ENCODE measurements at regions not wholly inside any gene's neighbourhood (a gene's known extent, or its start where the extent isn't known, plus 50 kb on each side); places are given as distances from the start of the nearest gene placed in this dataset.

GRCh38 chr1:166271151-166271538, 104.3 kb upstream of the FAM78B start:
- CTCF ChIA-PET, result no interaction called here
- H3K27me3 ChIP-seq (ENCODE audit: insufficient read depth, low read length, poor library complexity, severe bottlenecking), result no peaks in the 10 kb centered on the region
- no peaks in the 10 kb centered on the region for H3K36me3 ChIP-seq (ENCODE audit: insufficient read depth, low read length)
- DNase-seq, result no peak
- no peak overlapping the region for H3K27ac ChIP-seq (ENCODE audit: low read depth, low read length)
- peaks cover 0 to 7% (median 4%) of the 10 kb centered on the region in 5 donors for H3K9me3 Mint-ChIP-seq
- H3K9me3 ChIP-seq (ENCODE audit: low read length), result no peaks in the 10 kb centered on the region
- no peak overlapping the region for H3K4me3 ChIP-seq (ENCODE audit: low read length)
- H3K27ac Mint-ChIP-seq, result no peak overlapping the region
- H3K4me3 Mint-ChIP-seq, result no peak overlapping the region
- H3K36me3 Mint-ChIP-seq, result no peaks in the 10 kb centered on the region
- POLR2A ChIA-PET, result no interaction called here
- no peaks in the 10 kb centered on the region for H3K4me1 Mint-ChIP-seq
- H3K4me1 ChIP-seq (ENCODE audit: insufficient read depth, low read length), result no peaks in the 10 kb centered on the region
- no peaks in the 10 kb centered on the region for H3K27me3 Mint-ChIP-seq

GRCh38 chr1:166272155-166272554, 105.4 kb upstream of the FAM78B start:
- H3K36me3 ChIP-seq (ENCODE audit: insufficient read depth, low read length), result no peaks in the 10 kb centered on the region
- Mint-ChIP-seq H3K27me3 (no peaks in the 10 kb centered on the region), H3K27ac (no peak overlapping the region), H3K4me3 (no peak overlapping the region), H3K9me3 (peaks cover 0 to 7% (median 4%) of the 10 kb centered on the region in 5 donors), H3K4me1 (no peaks in the 10 kb centered on the region), H3K36me3 (no peaks in the 10 kb centered on the region)
- no peaks in the 10 kb centered on the region for H3K27me3 ChIP-seq (ENCODE audit: insufficient read depth, low read length, poor library complexity, severe bottlenecking)
- ChIA-PET CTCF (no interaction called here), POLR2A (no interaction called here)
- H3K4me1 ChIP-seq (ENCODE audit: insufficient read depth, low read length), result no peaks in the 10 kb centered on the region
- H3K9me3 ChIP-seq (ENCODE audit: low read length), result no peaks in the 10 kb centered on the region
- no peak for DNase-seq
- no peak overlapping the region for H3K4me3 ChIP-seq (ENCODE audit: low read length)
- no peak overlapping the region for H3K27ac ChIP-seq (ENCODE audit: low read depth, low read length)

GRCh38 chr1:166272851-166273250, 106.0 kb upstream of the FAM78B start:
- Histone ChIP-seq H3K36me3 (ENCODE audit: insufficient read depth, low read length) (no peaks in the 10 kb centered on the region), H3K27ac (ENCODE audit: low read depth, low read length) (no peak overlapping the region), H3K27me3 (ENCODE audit: insufficient read depth, low read length, poor library complexity, severe bottlenecking) (no peaks in the 10 kb centered on the region), H3K4me3 (ENCODE audit: low read length) (no peak overlapping the region), H3K9me3 (ENCODE audit: low read length) (no peaks in the 10 kb centered on the region), H3K4me1 (ENCODE audit: insufficient read depth, low read length) (no peaks in the 10 kb centered on the region)
- Mint-ChIP-seq H3K36me3 (no peaks in the 10 kb centered on the region), H3K27me3 (no peaks in the 10 kb centered on the region), H3K27ac (no peak overlapping the region), H3K9me3 (peaks cover 0 to 8% (median 4%) of the 10 kb centered on the region in 5 donors), H3K4me3 (no peak overlapping the region), H3K4me1 (no peaks in the 10 kb centered on the region)
- POLR2A ChIA-PET, result no interaction called here
- CTCF ChIA-PET, result no interaction called here
- DNase-seq, result no peak

GRCh38 chr1:166273618-166274017, 106.8 kb upstream of the FAM78B start:
- Histone ChIP-seq H3K27me3 (ENCODE audit: insufficient read depth, low read length, poor library complexity, severe bottlenecking) (no peaks in the 10 kb centered on the region), H3K9me3 (ENCODE audit: low read length) (no peaks in the 10 kb centered on the region), H3K27ac (ENCODE audit: low read depth, low read length) (no peak overlapping the region), H3K36me3 (ENCODE audit: insufficient read depth, low read length) (no peaks in the 10 kb centered on the region), H3K4me3 (ENCODE audit: low read length) (no peak overlapping the region), H3K4me1 (ENCODE audit: insufficient read depth, low read length) (no peaks in the 10 kb centered on the region)
- no peak for DNase-seq
- H3K4me1 Mint-ChIP-seq, result no peaks in the 10 kb centered on the region
- H3K36me3 Mint-ChIP-seq, result no peaks in the 10 kb centered on the region
- H3K27me3 Mint-ChIP-seq, result no peaks in the 10 kb centered on the region
- H3K27ac Mint-ChIP-seq, result no peak overlapping the region
- no peak overlapping the region for H3K4me3 Mint-ChIP-seq
- peaks cover 2 to 8% (median 4%) of the 10 kb centered on the region in 5 donors for H3K9me3 Mint-ChIP-seq
- POLR2A ChIA-PET, result no interaction called here
- CTCF ChIA-PET, result no interaction called here

GRCh38 chr1:166282391-166283137, 115.8 kb upstream of the FAM78B start:
- no peak for DNase-seq
- Histone ChIP-seq H3K4me3 (ENCODE audit: low read length) (no peak overlapping the region), H3K36me3 (ENCODE audit: insufficient read depth, low read length) (no peaks in the 10 kb centered on the region), H3K9me3 (ENCODE audit: low read length) (no peaks in the 10 kb centered on the region), H3K27ac (ENCODE audit: low read depth, low read length) (no peak overlapping the region), H3K27me3 (ENCODE audit: insufficient read depth, low read length, poor library complexity, severe bottlenecking) (no peaks in the 10 kb centered on the region), H3K4me1 (ENCODE audit: insufficient read depth, low read length) (no peaks in the 10 kb centered on the region)
- Mint-ChIP-seq H3K9me3 (peaks cover 0 to 11% (median 2%) of the 10 kb centered on the region in 5 donors), H3K4me1 (no peaks in the 10 kb centered on the region), H3K27ac (no peak overlapping the region), H3K27me3 (peaks cover 0 to 2% of the 10 kb centered on the region in 2 donors), H3K36me3 (no peaks in the 10 kb centered on the region), H3K4me3 (no peak overlapping the region)
- CTCF ChIA-PET, result no interaction called here
- POLR2A ChIA-PET, result no interaction called here

GRCh38 chr1:166283190-166283589, 116.4 kb upstream of the FAM78B start:
- Histone ChIP-seq H3K36me3 (ENCODE audit: insufficient read depth, low read length) (no peaks in the 10 kb centered on the region), H3K4me3 (ENCODE audit: low read length) (no peak overlapping the region), H3K27me3 (ENCODE audit: insufficient read depth, low read length, poor library complexity, severe bottlenecking) (no peaks in the 10 kb centered on the region), H3K27ac (ENCODE audit: low read depth, low read length) (no peak overlapping the region), H3K4me1 (ENCODE audit: insufficient read depth, low read length) (no peaks in the 10 kb centered on the region), H3K9me3 (ENCODE audit: low read length) (no peaks in the 10 kb centered on the region)
- ChIA-PET POLR2A (no interaction called here), CTCF (no interaction called here)
- no peak overlapping the region for H3K27ac Mint-ChIP-seq
- H3K9me3 Mint-ChIP-seq, result peaks cover 0 to 11% (median 0%) of the 10 kb centered on the region in 5 donors
- no peak overlapping the region for H3K4me3 Mint-ChIP-seq
- H3K4me1 Mint-ChIP-seq, result no peaks in the 10 kb centered on the region
- H3K36me3 Mint-ChIP-seq, result no peaks in the 10 kb centered on the region
- no peak for DNase-seq
- peaks cover 0 to 2% of the 10 kb centered on the region in 2 donors for H3K27me3 Mint-ChIP-seq

- Mint-ChIP-seq H3K27me3 (peaks cover 0 to 2% of the 10 kb centered on the region in 2 donors), H3K4me3 (no peak overlapping the region), H3K4me1 (no peaks in the 10 kb centered on the region), H3K36me3 (no peaks in the 10 kb centered on the region), H3K9me3 (peaks cover 0 to 11% (median 0%) of the 10 kb centered on the region in 5 donors), H3K27ac (no peak overlapping the region)
- ChIA-PET CTCF (no interaction called here), POLR2A (no interaction called here)
- Histone ChIP-seq H3K4me1 (ENCODE audit: insufficient read depth, low read length) (no peaks in the 10 kb centered on the region), H3K4me3 (ENCODE audit: low read length) (no peak overlapping the region), H3K27me3 (ENCODE audit: insufficient read depth, low read length, poor library complexity, severe bottlenecking) (no peaks in the 10 kb centered on the region), H3K9me3 (ENCODE audit: low read length) (no peaks in the 10 kb centered on the region), H3K27ac (ENCODE audit: low read depth, low read length) (no peak overlapping the region), H3K36me3 (ENCODE audit: insufficient read depth, low read length) (no peaks in the 10 kb centered on the region)
- no peak for DNase-seq
These were observed 116.8 kb upstream of the FAM78B start for GRCh38 chr1:166283600-166283999.

- H3K27me3 Mint-ChIP-seq, result peaks cover 0 to 3% of the 10 kb centered on the region in 2 donors
- Histone ChIP-seq H3K27me3 (ENCODE audit: insufficient read depth, low read length, poor library complexity, severe bottlenecking) (no peaks in the 10 kb centered on the region), H3K4me3 (ENCODE audit: low read length) (no peak overlapping the region), H3K36me3 (ENCODE audit: insufficient read depth, low read length) (no peaks in the 10 kb centered on the region), H3K4me1 (ENCODE audit: insufficient read depth, low read length) (no peaks in the 10 kb centered on the region), H3K9me3 (ENCODE audit: low read length) (no peaks in the 10 kb centered on the region), H3K27ac (ENCODE audit: low read depth, low read length) (no peak overlapping the region)
- no peaks in the 10 kb centered on the region for H3K4me1 Mint-ChIP-seq
- H3K9me3 Mint-ChIP-seq, result peaks cover 0 to 4% (median 2%) of the 10 kb centered on the region in 5 donors
- no peak overlapping the region for H3K4me3 Mint-ChIP-seq
- DNase-seq, result no peak
- peak overlapping the region in 1 of 8 donors; percentile 34 for H3K27ac Mint-ChIP-seq
- no peaks in the 10 kb centered on the region for H3K36me3 Mint-ChIP-seq
- ChIA-PET POLR2A (no interaction called here), CTCF (no interaction called here)
These were observed 122.7 kb upstream of the FAM78B start for GRCh38 chr1:166289309-166290050.

All from CD8-positive, alpha-beta memory T cell (primary cell).